K562 (cell line): ENCODE measurements at regions not wholly inside any gene's neighbourhood (a gene's known extent, or its start where the extent isn't known, plus 50 kb on each side); places are given as distances from the start of the nearest gene placed in this dataset.

Experiments used
- ATAC-seq: fragments of 200-7000 bp; cut with Tn5 transposase; 3 replicates; pipeline ENCODE4 v1.9.1; 2020; ENCODE audit warnings: moderate library complexity
- BruUV-seq: library from RNA; stranded (reverse); fragments of 400-500 nt; replicated peaks from 2 replicates; lab custom pipeline; 2021; lab: Mats Ljungman, UMichigan
- CTCF ChIA-PET: fragments of 300-600 bp; formaldehyde crosslinking; extraction: SDS; loops from one replicate; lab custom pipeline; 2021; ENCODE audit warnings: low intra/inter-chr PET ratio; lab: Yijun Ruan, JAX
- POLR2A ChIA-PET: fragments of 300-600, 350-650 bp; sonication (Branson Sonifier 250); formaldehyde crosslinking; extraction: SDS; loops from one replicate; lab custom pipeline; 2021; ENCODE audit warnings: antibody characterized with exemption, inconsistent platforms; lab: Yijun Ruan, JAX
- DNase-seq, 4 experiments: peaks; one replicate each; pipeline versions ENCODE4 v3.0.0 to v3.0.0-alpha.2; 2011 to 2018; ENCODE audit warnings: low spot score in 3 of 4, mixed read lengths in 3 of 4; ENCODE audit errors: extremely low read depth in 1 of 4
- FAIRE-seq: peaks from 2 replicates; lab custom pipeline; 2011; peaks lifted over from hg19 to GRCh38; lab: Jason Lieb, UNC
- H2AFZ ChIP-seq: 2 replicates; pipeline ENCODE4 v1.6.0; 2011; ENCODE audit warnings: low read depth, low read length, control low read depth, inconsistent platforms
- H3K27ac ChIP-seq: fragments of 200-600 bp; 3 replicates; pipeline ENCODE4 v1.8.0; 2011; ENCODE audit warnings: low read depth, mild to moderate bottlenecking, control low read depth, inconsistent platforms, low read length, moderate library complexity, mixed read lengths; ENCODE audit errors: extremely low read depth
- H3K27me3 ChIP-seq, 2 experiments: fragments of 300-600 bp in 1 of 2; 2 replicates in 1 of 2; 3 replicates in 1 of 2; pipeline versions ENCODE4 v1.6.0 to v1.8.0; 2011; ENCODE audit warnings: inconsistent platforms in 2 of 2, low read length in 2 of 2, mild to moderate bottlenecking in 1 of 2, mixed read lengths in 1 of 2, moderate library complexity in 1 of 2; ENCODE audit not compliant: control insufficient read depth in 2 of 2, insufficient read depth in 2 of 2
- H3K36me3 ChIP-seq: fragments of 300-600 bp; 3 replicates; pipeline ENCODE4 v1.8.0; 2011; ENCODE audit warnings: mild to moderate bottlenecking, low read length, inconsistent platforms; ENCODE audit not compliant: control insufficient read depth, insufficient read depth
- H3K4me1 ChIP-seq, 2 experiments: fragments of 200-600 bp in 1 of 2; replicated peaks in 1 of 2; 2 replicates in 1 of 2; 3 replicates in 1 of 2; pipeline versions ENCODE4 v1.5.1 to v1.8.0; 2011; ENCODE audit warnings: inconsistent platforms in 2 of 2, low read length in 2 of 2, mild to moderate bottlenecking in 1 of 2, mixed read lengths in 1 of 2, moderate library complexity in 1 of 2; ENCODE audit not compliant: control insufficient read depth in 2 of 2, insufficient read depth in 2 of 2
- H3K4me2 ChIP-seq: 2 replicates; pipeline ENCODE4 v1.6.1; 2011; ENCODE audit warnings: low read length, control low read depth, inconsistent platforms, mixed read lengths; ENCODE audit not compliant: insufficient read depth
- H3K4me3 ChIP-seq: fragments of 200-600 bp; sonication (generic), shearing (Covaris generic); 2 replicates; pipeline ENCODE4 v1.5.1; 2016; ENCODE audit warnings: control low read depth, inconsistent platforms
- H3K79me2 ChIP-seq: fragments of 200-600 bp; 3 replicates; pipeline ENCODE4 v1.8.0; 2011; ENCODE audit warnings: low read length, inconsistent platforms; ENCODE audit not compliant: control insufficient read depth, insufficient read depth
- H3K9ac ChIP-seq, 2 experiments: 2 replicates each; pipeline versions ENCODE4 v1.6.0 to v1.6.1; 2011; ENCODE audit warnings: low read depth in 2 of 2, low read length in 2 of 2, control low read depth in 1 of 2, inconsistent platforms in 1 of 2, mild to moderate bottlenecking in 1 of 2, mixed read lengths in 1 of 2; ENCODE audit not compliant: insufficient read depth in 1 of 2
- H3K9me1 ChIP-seq: one replicate; pipeline ENCODE4 v1.6.0; 2011; ENCODE audit warnings: inconsistent platforms, mild to moderate bottlenecking, low read length, moderate library complexity; ENCODE audit not compliant: control insufficient read depth, insufficient read depth
- H3K9me3 ChIP-seq: replicated peaks from 2 replicates; pipeline ENCODE4 v1.5.1; 2011; ENCODE audit warnings: low read depth, low read length, inconsistent platforms; ENCODE audit not compliant: control insufficient read depth, insufficient read depth
- H4K20me1 ChIP-seq: replicated peaks from 2 replicates; pipeline ENCODE4 v1.6.1; 2011; ENCODE audit warnings: low read length, inconsistent platforms, mixed read lengths; ENCODE audit not compliant: control insufficient read depth, insufficient read depth
- BCL6 ChIP-seq: fragments of 250-450 bp; sonication (Bioruptor Pico); IDR thresholded peaks from 2 replicates; pipeline ENCODE4 v1.4.0; 2020
- CBX5 ChIP-seq: IDR thresholded peaks from 2 replicates; pipeline ENCODE4 v1.6.1; 2014; ENCODE audit warnings: low read depth, borderline replicate concordance
- NFYB ChIP-seq: IDR thresholded peaks from 2 replicates; pipeline ENCODE4 v1.6.1; 2011; ENCODE audit warnings: mild to moderate bottlenecking, moderate library complexity; ENCODE audit not compliant: insufficient read length; ENCODE audit errors: extremely low read depth
- ZBTB7A ChIP-seq: IDR thresholded peaks from 2 replicates; pipeline ENCODE4 v1.6.1; 2011; ENCODE audit warnings: low read depth, mild to moderate bottlenecking, low read length, moderate library complexity, borderline replicate concordance; ENCODE audit not compliant: control insufficient read depth
- ZNF354B ChIP-seq: fragments of 250-450 bp; sonication (Bioruptor Pico); IDR thresholded peaks from 2 replicates; pipeline ENCODE4 v1.4.0; 2020
- WGBS: fragments of 100-300 bp; shearing (Covaris generic); methylation state at CpG from one replicate; pipeline ENCODE4 v1.1.6; 2016; ENCODE audit warnings: low coverage, mixed read lengths; ENCODE audit not compliant: insufficient coverage; ENCODE audit errors: missing lambda C conversion rate; 5-methylcytosine and 5-hydroxymethylcytosine counted together
- in situ Hi-C: fragments of 300-500 bp; cut with MboI; formaldehyde crosslinking; loops from 4 replicates; pipeline ENCODE4 v1.15.0; 2018; ENCODE audit warnings: inconsistent platforms, mixed read lengths
- intact Hi-C: fragments of 100-400 bp; cut with micrococcal nuclease; formaldehyde crosslinking; loops from 2 replicates; pipeline ENCODE4 v1.14.2; 2022
- TF ChIP-seq, protein P1 (sequence below): sonication (generic); formaldehyde crosslinking; IDR thresholded peaks from 2 replicates; pipeline ENCODE4 v1.8.1; 2023; ENCODE audit warnings: missing genetic modification reagents, mild to moderate bottlenecking, borderline replicate concordance
- TF ChIP-seq, protein P2 (sequence below): fragments of 200-600 bp; sonication (generic); IDR thresholded peaks from one replicate; pipeline ENCODE4 v1.6.1; 2012; ENCODE audit warnings: mild to moderate bottlenecking, low read depth, low read length, inconsistent platforms

DNA sequence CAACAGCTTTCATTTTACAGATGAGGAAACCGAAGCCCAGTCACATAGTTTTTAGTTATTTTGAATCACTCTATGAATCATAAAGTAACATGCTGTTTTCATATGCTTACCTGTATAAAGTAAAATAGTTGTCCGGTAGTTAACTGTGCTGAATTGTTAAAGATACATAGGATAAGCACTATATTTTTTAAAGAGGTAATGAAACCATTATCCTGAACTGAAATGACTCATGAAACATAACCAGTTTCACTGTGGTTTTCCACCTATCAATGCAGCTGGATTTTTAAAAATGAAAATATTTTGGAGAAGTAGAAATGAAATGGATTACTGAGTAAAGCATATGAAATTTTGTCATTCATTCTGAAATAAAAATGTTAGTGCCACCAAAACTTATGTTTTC is 655.0 kb downstream of the OLFM4 start:
- H3K9me3 ChIP-seq: no peaks in the 10 kb centered on the region
- intact Hi-C loops (no loop called here), in situ Hi-C loops (no loop called here)
- no peak overlapping the region for H3K27ac ChIP-seq
- no peak overlapping the region for H3K9ac ChIP-seq
- no peak for DNase-seq
- no TSS peak for BruUV-seq
- ATAC-seq: no peak
- no peaks in the 10 kb centered on the region for H3K36me3 ChIP-seq
- no peaks in the 10 kb centered on the region for H3K9me1 ChIP-seq
- 0% methylated on average over 2 of the region's 2 CpGs for WGBS
- no peak for FAIRE-seq
- no peaks in the 10 kb centered on the region for H3K4me1 ChIP-seq
- no peak overlapping the region for H3K4me3 ChIP-seq
- H4K20me1 ChIP-seq: no peaks in the 10 kb centered on the region
- H2AFZ ChIP-seq: no peak overlapping the region
- ChIA-PET POLR2A (no interaction called here), CTCF (no interaction called here)
- no peaks in the 10 kb centered on the region for H3K79me2 ChIP-seq
- no peaks in the 10 kb centered on the region for H3K27me3 ChIP-seq
- no peak overlapping the region for H3K4me2 ChIP-seq
- TF ChIP-seq, protein P1, sequence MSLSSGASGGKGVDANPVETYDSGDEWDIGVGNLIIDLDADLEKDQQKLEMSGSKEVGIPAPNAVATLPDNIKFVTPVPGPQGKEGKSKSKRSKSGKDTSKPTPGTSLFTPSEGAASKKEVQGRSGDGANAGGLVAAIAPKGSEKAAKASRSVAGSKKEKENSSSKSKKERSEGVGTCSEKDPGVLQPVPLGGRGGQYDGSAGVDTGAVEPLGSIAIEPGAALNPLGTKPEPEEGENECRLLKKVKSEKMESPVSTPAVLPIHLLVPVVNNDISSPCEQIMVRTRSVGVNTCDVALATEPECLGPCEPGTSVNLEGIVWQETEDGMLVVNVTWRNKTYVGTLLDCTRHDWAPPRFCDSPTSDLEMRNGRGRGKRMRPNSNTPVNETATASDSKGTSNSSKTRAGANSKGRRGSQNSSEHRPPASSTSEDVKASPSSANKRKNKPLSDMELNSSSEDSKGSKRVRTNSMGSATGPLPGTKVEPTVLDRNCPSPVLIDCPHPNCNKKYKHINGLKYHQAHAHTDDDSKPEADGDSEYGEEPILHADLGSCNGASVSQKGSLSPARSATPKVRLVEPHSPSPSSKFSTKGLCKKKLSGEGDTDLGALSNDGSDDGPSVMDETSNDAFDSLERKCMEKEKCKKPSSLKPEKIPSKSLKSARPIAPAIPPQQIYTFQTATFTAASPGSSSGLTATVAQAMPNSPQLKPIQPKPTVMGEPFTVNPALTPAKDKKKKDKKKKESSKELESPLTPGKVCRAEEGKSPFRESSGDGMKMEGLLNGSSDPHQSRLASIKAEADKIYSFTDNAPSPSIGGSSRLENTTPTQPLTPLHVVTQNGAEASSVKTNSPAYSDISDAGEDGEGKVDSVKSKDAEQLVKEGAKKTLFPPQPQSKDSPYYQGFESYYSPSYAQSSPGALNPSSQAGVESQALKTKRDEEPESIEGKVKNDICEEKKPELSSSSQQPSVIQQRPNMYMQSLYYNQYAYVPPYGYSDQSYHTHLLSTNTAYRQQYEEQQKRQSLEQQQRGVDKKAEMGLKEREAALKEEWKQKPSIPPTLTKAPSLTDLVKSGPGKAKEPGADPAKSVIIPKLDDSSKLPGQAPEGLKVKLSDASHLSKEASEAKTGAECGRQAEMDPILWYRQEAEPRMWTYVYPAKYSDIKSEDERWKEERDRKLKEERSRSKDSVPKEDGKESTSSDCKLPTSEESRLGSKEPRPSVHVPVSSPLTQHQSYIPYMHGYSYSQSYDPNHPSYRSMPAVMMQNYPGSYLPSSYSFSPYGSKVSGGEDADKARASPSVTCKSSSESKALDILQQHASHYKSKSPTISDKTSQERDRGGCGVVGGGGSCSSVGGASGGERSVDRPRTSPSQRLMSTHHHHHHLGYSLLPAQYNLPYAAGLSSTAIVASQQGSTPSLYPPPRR (CRISPR knock-in tag): no peak
- TF ChIP-seq ZBTB7A (no peak), CBX5 (no peak), ZNF354B (CRISPR knock-in tag) (no peak), NFYB (no peak), BCL6 (no peak)
- TF ChIP-seq, protein P2, sequence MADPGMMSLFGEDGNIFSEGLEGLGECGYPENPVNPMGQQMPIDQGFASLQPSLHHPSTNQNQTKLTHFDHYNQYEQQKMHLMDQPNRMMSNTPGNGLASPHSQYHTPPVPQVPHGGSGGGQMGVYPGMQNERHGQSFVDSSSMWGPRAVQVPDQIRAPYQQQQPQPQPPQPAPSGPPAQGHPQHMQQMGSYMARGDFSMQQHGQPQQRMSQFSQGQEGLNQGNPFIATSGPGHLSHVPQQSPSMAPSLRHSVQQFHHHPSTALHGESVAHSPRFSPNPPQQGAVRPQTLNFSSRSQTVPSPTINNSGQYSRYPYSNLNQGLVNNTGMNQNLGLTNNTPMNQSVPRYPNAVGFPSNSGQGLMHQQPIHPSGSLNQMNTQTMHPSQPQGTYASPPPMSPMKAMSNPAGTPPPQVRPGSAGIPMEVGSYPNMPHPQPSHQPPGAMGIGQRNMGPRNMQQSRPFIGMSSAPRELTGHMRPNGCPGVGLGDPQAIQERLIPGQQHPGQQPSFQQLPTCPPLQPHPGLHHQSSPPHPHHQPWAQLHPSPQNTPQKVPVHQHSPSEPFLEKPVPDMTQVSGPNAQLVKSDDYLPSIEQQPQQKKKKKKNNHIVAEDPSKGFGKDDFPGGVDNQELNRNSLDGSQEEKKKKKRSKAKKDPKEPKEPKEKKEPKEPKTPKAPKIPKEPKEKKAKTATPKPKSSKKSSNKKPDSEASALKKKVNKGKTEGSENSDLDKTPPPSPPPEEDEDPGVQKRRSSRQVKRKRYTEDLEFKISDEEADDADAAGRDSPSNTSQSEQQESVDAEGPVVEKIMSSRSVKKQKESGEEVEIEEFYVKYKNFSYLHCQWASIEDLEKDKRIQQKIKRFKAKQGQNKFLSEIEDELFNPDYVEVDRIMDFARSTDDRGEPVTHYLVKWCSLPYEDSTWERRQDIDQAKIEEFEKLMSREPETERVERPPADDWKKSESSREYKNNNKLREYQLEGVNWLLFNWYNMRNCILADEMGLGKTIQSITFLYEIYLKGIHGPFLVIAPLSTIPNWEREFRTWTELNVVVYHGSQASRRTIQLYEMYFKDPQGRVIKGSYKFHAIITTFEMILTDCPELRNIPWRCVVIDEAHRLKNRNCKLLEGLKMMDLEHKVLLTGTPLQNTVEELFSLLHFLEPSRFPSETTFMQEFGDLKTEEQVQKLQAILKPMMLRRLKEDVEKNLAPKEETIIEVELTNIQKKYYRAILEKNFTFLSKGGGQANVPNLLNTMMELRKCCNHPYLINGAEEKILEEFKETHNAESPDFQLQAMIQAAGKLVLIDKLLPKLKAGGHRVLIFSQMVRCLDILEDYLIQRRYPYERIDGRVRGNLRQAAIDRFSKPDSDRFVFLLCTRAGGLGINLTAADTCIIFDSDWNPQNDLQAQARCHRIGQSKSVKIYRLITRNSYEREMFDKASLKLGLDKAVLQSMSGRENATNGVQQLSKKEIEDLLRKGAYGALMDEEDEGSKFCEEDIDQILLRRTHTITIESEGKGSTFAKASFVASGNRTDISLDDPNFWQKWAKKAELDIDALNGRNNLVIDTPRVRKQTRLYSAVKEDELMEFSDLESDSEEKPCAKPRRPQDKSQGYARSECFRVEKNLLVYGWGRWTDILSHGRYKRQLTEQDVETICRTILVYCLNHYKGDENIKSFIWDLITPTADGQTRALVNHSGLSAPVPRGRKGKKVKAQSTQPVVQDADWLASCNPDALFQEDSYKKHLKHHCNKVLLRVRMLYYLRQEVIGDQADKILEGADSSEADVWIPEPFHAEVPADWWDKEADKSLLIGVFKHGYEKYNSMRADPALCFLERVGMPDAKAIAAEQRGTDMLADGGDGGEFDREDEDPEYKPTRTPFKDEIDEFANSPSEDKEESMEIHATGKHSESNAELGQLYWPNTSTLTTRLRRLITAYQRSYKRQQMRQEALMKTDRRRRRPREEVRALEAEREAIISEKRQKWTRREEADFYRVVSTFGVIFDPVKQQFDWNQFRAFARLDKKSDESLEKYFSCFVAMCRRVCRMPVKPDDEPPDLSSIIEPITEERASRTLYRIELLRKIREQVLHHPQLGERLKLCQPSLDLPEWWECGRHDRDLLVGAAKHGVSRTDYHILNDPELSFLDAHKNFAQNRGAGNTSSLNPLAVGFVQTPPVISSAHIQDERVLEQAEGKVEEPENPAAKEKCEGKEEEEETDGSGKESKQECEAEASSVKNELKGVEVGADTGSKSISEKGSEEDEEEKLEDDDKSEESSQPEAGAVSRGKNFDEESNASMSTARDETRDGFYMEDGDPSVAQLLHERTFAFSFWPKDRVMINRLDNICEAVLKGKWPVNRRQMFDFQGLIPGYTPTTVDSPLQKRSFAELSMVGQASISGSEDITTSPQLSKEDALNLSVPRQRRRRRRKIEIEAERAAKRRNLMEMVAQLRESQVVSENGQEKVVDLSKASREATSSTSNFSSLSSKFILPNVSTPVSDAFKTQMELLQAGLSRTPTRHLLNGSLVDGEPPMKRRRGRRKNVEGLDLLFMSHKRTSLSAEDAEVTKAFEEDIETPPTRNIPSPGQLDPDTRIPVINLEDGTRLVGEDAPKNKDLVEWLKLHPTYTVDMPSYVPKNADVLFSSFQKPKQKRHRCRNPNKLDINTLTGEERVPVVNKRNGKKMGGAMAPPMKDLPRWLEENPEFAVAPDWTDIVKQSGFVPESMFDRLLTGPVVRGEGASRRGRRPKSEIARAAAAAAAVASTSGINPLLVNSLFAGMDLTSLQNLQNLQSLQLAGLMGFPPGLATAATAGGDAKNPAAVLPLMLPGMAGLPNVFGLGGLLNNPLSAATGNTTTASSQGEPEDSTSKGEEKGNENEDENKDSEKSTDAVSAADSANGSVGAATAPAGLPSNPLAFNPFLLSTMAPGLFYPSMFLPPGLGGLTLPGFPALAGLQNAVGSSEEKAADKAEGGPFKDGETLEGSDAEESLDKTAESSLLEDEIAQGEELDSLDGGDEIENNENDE: no peak
